HG03097 (cell line): ENCODE measurements at regions not wholly inside any gene's neighbourhood (a gene's known extent, or its start where the extent isn't known, plus 50 kb on each side); places are given as distances from the start of the nearest gene placed in this dataset.
"Not testable (repeated sequence)": the region's sequence is repeated elsewhere in the genome, so short reads cannot be mapped to it uniquely, and the experiment has no call there.

Experiments used
- ATAC-seq: cut with Tn5 transposase; IDR thresholded peaks from one replicate; pipeline ENCODE4 v1.9.1; 2021; ENCODE audit not compliant: unreplicated experiment, low FRiP score

DNA sequence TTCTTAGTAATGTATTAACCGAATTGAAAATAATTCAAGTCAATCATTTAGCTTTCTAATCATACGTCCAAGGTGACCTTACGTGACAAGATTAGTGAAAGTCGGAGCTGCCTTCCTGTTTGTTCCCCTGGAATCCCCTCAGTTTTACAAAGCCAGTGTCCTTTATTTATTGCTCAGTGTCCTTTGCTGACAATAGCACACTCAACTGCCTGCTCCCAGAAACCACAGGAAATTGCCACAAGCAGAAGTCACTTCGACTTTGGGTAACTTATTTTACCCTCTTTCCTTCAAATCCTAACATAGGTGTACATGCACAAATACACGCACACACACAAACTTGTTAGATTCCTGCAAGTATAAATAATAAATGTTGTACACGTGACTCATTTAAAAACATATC is 1167.7 kb upstream of the ADGRB3 start:
- no peak for ATAC-seq

DNA sequence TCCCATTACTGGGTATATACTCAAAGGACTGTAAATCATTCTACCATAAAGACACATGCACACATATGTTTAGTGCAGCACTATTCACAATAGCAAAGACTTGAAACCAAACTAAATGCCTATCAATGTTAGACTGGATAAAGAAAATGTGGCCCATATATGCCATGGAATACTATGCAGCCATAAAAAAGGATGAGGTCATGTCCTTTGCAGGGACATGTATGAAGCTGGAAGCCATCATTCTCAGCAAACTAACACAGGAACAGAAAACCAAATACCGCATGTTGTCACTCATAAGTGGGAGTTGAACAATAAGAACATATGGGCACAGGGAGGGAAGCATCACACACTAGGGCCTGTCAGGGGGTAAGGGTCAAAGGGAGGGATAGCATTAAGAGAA is 1172.4 kb upstream of the ADGRB3 start:
- ATAC-seq = not testable (repeated sequence)

DNA sequence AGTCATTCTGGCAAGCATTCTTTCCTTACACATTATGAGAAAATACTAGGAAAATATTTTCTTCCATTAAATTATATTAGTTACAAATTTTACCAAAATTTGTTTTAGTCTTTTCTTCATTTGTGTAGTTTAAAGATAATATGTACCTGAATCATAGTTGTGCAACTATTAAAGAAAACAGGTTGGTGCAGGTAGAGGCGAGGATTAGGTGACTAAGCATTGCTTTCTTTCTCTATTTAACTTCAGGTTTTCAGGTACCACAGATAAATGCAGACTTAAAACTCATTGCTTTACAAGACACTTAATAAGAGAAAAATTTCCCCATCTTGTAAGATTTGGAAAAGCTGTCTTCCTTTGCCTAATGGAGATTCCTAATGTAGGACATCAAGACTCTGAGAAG is 1175.5 kb upstream of the ADGRB3 start:
- no peak for ATAC-seq

DNA sequence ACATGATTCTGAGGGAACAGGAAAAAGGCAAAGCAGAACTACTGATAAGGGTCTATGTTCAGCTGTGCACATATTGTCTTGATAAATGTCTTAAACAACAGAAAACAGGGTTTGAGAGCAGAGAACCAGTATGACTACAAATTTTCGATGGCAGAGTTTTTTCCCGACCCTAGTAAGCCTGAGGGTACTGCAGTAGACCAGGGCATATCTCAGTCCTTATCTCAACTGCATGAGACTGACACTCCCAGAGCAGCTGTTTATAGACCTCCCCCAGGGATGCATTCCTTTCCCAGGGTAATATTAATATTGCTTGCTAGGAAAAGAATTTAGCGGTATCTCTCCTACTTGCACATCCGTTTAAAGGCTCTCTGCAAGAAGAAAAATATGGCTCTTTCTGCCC is 1176.8 kb upstream of the ADGRB3 start:
- ATAC-seq = no peak

DNA sequence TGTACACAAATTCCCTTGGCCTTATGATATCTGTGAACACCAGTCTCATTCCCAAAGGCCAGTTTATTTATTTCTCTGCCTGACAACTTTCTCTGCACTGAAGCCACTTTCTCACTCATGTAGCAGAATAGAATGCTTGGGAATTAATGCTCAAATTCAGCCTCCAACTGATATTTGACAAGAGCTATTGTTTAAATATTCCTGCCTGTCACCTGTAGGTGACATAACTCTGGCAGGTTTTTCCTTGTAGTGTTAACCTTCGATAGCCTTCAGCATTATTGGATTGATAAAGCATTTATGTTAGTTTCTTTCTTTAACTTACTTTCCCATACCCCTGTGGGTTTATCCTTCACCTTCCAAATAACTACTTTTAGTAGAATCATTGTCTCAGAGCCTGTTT is 1183.2 kb upstream of the ADGRB3 start:
- no peak for ATAC-seq

DNA sequence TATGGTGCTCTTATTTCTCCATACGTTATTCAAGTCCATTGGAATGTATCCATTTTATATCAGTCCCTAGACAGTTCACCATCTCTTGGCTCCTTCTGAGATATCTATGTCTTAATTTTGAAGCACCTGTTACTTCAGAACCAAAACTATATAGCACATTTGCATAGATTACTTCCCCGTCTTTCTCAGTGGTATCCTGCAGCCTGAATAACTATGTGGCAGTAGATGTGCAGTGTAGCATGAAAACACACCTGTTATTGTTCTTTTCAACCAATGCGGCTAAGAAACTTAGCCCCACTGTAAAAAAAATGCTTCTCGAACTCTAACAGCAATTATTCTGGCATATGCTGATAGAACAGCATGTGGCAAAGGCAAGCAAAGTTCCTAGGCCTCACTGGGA is 1184.4 kb upstream of the ADGRB3 start:
- ATAC-seq = no peak

DNA sequence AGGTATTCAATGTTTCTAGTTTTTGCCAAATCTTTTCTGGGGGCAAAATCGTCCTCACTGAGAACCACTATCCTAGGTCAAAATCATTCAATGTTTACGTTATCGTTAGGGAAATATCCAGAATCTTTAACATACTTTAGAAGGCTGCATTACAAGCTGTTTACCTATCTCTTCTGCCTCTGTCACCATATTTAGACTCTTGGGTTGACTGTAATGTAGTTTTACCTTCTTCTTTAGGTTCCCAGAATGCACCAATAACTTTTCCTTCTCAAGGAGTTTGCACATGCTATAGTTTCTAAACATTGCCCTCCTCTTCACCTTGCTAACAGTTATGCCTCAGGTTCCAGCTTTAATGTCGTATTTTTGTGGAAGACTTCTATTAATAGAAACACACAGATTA is 1185.5 kb upstream of the ADGRB3 start:
- no peak for ATAC-seq

DNA sequence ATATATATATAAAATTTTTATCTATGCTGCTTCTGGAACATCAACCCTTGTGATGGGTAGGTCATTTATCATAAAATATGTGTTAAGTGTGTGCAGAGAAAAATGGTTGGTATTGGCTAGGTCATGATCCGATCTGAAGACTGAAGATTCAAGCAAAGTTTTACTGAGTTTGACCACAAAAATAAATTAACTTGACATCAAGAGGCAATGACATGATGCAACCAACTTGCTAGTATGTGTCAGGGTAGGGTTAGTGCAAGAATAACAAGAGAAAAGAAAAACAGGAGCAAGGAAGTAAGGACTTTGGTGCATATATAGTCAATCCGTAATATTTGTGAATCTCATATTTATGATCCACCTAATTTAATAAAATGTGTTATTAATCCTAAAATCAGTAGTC is 1202.0 kb upstream of the ADGRB3 start:
- no peak for ATAC-seq

DNA sequence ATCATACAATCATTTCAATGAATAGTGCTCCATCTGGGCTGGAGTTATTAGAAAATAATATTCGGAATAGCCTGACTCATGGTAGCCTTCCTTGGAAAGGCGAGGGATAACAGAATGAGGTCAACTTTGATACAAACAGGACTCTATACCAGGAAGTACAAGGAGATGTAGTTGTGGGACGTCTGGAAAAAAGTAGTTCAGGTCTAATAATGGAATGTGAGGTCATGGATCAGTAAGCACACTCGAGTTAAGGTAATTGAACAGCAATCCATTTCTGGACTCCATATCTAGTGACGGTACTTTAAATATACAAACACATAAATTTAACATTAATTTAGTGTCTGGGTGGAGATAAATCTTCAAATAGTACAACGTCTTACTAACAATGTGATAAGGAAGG is 1204.0 kb upstream of the ADGRB3 start:
- no peak for ATAC-seq

DNA sequence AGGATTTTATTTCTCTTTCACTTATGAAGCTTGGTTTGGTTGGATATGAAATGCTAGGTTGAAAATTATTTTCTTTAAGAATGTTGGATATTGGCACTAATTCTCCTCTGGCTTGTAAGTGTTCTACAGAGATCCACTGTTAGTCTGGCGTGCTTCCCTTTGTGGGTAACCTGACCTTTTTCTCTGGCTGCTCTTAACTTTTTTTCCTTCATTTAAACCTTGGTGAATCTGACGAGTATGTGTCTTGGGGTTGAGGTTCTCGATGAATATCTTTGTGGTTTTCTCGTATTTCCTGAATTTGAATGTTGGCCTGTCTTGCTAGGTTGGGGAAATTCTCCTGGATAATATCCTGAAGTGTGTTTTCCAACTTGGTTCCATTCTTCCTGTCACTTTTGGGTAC is 1208.4 kb upstream of the ADGRB3 start:
- not testable (repeated sequence) for ATAC-seq

DNA sequence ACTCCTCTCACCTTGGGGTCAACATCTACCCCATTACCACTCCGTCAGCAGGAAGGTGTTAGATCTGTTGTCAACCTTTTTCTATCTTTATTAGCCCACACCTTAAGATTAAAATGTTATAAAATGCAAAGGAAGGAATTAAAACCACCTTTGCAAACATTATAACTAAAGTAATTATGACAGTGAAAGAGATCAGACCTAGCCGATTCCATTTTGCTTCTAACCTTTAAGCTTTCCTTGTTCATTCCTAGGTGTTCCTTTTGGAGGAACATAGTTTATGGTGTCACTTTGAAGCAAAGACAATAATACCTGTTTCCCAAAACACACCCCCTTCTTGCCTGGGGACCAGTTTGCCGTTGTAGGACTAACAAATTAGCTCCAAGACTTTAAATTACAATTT is 1223.0 kb upstream of the ADGRB3 start:
- no peak for ATAC-seq

DNA sequence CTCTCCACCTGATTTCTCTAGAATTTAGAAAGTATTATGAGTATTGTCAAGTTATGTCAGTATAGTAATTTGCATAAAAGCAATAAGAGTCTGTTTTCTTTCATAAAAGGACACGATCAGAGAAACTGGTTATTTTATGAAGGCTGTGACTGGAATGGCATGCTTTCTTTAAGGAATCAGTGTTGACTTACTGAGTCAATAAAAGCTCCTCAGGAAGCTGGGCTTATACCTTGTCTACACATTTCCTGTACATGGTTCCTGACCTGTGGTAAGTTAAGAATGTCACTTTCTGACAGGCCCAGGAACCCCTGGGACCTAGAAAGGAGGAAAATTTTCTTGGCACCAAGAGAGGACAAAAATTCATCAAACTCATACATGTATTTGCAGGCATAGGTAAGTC is 1224.0 kb upstream of the ADGRB3 start:
- ATAC-seq = no peak

DNA sequence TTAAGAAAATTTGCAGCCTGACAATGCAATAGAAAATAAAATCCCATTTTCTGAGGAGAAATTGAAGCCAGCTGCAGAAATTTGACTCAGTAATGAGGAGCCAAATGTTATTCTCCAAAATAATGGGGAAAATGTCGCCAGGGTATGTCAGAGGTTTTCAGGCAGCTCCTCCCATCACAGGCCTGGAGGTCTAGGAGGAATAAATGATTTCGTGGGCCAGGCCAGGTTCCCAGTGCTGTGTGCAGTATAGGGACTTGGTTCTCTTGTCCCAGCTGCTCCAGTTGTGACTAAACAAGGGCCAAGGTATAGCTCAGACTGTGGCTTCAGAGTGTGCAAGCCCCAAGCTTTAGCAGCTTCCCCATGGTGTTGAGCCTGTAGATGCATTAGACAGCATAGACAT is 1240.8 kb upstream of the ADGRB3 start:
- no peak for ATAC-seq

DNA sequence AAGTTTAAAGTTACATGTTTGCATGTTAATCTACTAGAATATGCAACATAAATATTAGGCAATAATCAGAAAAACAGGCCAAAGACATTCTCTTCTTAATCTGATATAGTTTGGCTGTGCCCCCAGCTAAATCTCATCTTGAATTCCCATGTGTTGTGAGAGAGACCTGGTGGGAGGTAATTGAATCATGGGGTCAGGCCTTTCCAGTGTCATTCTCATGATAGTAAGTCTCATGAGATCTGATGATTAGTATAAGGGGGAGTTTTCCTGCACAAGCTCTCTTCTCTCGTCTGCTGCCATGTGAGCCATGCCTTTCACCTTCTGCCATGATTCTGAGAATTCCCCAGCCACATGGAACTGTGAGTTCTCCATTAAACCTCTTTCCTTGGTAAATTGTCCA is 1241.7 kb upstream of the ADGRB3 start:
- ATAC-seq = no peak

DNA sequence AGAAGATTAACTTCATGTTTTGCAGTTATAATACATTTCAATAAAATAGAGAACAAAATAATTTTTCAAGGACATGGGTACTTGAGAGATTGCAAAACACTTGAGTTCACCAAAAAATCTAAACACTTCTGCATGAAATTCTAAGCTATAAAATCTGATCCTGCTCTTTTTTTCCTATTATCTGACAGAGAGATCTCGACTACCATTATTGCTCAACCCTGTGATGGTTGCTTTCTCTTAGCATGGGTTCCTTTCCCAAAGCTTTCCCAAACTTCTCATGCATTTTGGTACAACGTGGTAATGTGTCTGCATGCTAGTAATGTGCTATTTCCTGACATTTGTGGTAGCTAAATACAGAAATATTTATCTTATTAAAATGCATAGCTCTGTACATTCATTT is 1243.1 kb upstream of the ADGRB3 start:
- ATAC-seq = no peak

DNA sequence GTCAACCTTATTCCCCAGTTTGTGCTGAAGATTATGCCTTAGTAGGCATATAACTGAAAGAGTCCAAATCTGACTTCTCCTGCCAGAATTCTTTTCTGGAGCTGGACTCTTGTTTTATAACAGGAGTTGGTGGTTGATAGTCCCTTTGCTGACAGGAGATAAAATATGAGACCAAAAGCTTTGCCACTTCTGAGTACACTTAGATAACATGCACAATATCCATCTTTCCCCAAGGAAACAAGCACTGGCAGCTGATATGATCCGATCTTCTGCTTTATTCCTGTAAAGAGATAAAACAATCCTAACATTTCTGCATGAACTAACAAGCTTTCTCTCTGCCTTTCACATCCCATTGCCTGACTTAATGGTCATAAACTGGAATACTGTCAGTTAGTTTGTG is 1265.4 kb upstream of the ADGRB3 start:
- ATAC-seq = no peak

DNA sequence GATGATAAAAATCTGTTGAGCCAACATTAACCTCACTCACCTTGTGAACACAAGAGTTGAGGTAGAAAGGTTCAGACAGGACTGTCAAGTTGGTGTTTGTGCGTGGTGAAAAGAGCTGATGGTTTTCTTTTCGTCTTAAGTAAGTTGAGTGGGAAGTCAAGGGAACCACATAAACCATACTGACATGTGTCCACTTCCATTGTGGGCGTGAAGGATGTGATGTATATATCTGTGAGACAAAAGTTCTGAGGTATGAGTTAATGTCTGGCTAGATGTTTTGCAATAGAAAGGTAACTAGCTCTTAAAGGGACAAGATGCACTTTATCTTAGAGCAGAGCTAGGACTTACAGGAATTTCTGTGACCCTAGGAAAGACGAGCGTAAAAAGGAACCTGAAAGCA is 1272.1 kb upstream of the ADGRB3 start:
- no peak for ATAC-seq

DNA sequence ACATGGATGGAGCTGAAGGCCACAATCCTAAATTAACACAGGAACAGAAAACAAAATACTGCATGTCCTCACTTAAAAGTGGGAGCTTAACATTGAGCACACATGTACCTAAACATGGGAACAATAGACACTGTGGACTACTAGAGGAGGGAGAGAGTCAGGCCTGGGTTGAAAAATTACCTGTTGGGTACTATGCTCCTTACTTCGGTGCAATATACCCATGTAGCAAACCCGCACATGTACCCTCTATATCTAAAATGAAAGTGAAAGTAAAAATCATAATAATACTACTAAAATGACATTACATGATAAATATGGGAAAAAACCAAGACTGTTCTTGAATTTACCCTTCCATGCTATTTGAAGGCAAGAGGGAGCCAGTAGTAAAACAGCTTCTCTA is 1273.8 kb upstream of the ADGRB3 start:
- no peak for ATAC-seq

DNA sequence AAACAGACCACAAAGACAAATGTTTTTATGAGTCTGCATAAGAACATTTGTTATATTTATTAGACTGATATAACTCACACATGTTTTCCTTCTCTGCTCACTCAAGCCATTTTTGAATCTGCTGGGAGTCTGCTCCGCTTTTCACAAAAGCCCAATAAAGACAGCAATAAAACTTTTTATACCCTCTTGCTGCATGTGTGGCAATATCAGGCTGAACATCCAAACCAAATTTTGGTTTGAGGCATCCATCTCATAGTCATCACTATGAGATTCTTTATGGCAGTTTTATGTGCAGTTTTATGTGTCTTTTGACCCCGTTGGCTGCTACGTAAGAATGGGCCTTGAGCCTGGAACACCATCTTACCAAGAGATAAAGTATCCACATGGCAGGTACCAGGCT is 1276.8 kb upstream of the ADGRB3 start:
- ATAC-seq = no peak

DNA sequence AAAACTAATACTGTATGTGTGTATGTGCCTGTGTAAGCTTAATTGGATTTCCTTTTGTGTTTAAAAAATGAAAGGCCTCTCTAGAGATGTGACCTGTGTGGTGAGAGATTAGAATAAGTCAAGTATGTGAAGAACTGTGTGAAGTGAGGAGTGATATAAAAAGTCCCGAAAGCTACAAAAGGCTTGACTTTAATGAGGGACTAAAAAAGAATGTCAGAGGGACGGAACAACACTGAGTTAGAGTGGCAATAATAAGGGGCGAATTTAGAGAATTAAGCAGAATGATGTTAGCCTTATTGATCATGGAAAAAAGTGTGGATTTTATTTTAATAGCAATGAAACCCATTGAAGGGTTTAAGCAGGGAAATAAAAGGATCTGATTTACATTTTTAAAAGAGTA is 1281.2 kb upstream of the ADGRB3 start:
- ATAC-seq = no peak

DNA sequence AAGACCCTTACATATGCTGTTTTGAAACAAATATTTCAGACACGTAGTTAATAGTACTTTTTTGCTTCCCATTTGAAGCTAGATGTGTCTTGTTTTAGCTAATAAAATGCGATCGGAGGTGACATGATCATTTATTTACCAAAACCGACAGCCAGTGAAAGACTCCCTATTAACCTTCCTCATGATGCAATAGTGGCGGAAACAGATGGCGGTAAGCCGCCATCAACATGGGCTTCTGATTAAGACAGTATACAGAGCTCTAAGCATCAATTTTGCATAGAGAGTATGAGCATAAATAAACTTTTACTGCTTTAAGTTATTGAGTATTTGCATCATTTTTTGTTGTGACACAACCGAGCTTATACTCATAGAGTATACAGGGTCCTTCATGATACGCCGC is 1282.4 kb upstream of the ADGRB3 start:
- ATAC-seq = no peak

DNA sequence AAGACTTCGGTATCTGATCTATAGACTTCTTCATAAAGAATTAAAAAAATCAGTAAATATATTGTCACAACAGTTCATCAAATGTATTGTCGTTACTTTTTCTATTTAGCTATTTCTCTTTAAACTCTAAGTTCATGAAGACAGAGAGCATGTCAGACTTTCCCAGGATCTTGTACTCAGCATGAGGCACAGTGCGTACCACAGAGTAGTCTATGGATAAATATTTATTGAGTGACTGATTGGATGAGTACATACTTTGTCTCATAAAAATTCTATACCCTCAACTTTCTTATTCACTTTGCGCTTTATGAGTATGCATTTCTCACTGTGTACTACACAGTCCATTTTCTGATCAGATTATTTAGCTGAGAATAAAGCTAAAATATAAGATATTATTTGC is 1284.4 kb upstream of the ADGRB3 start:
- no peak for ATAC-seq

DNA sequence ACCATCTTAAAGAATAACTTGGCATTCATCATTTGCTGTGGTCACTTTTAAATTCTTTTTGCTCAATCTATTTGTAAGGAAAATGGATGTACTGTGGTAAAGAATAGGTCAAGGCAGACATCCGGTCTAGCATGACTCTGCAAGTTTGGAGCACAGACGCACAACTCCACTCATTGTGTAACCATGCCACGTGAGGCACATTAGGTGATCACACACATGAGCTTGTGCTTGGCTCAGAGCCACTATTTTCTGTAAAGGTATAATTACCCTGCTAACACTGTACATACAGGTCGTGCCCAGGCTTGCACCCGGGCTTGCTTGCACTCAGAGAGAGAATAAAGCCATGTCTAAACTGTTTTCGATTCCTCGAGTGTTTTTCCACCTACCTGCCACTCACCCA is 1289.1 kb upstream of the ADGRB3 start:
- no peak for ATAC-seq

DNA sequence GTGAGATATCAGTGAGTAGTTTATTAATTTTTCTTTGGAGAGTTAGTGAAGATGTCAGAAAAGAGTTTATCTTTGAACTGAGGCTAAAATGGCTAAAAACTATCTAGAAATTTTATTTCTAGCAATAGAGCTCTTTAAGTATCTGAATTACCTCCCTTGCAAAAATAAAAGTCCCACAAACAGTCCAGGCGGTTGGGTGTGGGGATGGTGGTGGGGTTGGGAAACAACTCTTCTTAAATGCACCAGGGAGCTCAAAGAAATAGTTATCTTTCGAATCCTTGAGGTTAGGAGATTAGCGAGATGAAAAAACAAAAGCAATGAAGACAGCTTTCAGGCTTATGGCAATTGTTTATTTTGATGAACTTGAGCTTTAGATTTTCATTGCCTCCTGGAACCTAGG is 1299.1 kb upstream of the ADGRB3 start:
- no peak for ATAC-seq
